ENCODE measurements at regions not wholly inside any gene's neighbourhood (a gene's known extent, or its start where the extent isn't known, plus 50 kb on each side); places are given as distances from the start of the nearest gene placed in this dataset.

DNA sequence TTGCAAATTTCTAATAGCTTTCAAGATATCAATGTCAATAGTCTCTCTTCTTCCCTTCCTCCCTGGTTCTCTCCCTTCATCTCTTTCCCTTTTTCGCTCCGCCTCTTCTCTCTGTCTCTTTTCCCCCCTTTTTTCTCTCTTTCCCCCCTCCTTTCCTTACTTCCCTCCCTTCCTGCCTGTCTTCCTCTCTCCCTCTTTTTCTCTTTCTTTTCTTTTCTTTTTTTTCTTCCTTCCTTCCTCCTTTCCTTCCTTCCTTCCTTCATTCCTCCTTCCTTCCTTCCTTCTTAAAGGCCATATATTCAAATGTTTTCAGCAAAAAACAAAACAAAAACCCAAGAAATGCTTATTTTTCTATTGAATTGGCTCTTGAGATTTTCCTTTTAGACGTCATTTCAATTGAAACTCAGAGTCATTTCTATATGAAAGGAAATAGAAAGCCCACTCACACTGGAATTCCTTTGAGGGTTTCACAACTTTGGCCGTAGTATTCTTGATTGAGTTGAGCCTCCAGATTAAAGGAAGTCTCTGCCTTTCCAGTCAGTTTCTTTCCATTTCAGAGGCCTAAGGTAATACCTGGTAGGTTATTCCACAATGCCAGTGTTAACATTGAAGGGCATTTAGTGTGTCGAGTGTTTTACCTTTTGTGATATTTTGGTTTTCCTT, 551.5 kb downstream of the LMO4 start:
- no peak for TF ChIP-seq FOXM1 (IDR thresholded peaks at IDR 0.05; ENCODE audit: low read depth, low read length)
- TF ChIP-seq, protein P1, sequence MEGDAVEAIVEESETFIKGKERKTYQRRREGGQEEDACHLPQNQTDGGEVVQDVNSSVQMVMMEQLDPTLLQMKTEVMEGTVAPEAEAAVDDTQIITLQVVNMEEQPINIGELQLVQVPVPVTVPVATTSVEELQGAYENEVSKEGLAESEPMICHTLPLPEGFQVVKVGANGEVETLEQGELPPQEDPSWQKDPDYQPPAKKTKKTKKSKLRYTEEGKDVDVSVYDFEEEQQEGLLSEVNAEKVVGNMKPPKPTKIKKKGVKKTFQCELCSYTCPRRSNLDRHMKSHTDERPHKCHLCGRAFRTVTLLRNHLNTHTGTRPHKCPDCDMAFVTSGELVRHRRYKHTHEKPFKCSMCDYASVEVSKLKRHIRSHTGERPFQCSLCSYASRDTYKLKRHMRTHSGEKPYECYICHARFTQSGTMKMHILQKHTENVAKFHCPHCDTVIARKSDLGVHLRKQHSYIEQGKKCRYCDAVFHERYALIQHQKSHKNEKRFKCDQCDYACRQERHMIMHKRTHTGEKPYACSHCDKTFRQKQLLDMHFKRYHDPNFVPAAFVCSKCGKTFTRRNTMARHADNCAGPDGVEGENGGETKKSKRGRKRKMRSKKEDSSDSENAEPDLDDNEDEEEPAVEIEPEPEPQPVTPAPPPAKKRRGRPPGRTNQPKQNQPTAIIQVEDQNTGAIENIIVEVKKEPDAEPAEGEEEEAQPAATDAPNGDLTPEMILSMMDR (IDR thresholded peaks at IDR 0.05 in 2 of 3, conservative IDR thresholded peaks at IDR 0.05 in 1 of 3; ENCODE audit: control insufficient read depth in 2 of 3, extremely low read depth in 1 of 3, insufficient read depth in 1 of 3, low read depth in 3 of 3, low read length in 3 of 3), result no peak
- TF ChIP-seq EZH2 (IDR thresholded peaks at IDR 0.05; ENCODE audit: borderline replicate concordance, control insufficient read depth, low read depth, low read length), result no peak
- TF ChIP-seq TCF7 (IDR thresholded peaks at IDR 0.05; ENCODE audit: borderline replicate concordance), result no peak
- no peak for TF ChIP-seq SREBF1 (IDR thresholded peaks at IDR 0.05; ENCODE audit: low read length)
- no peak for TF ChIP-seq RUNX3 (IDR thresholded peaks at IDR 0.05; ENCODE audit: low read length)
- TF ChIP-seq SP1 (IDR thresholded peaks at IDR 0.05; ENCODE audit: low read depth, low read length), result no peak
- TF ChIP-seq POLR2AphosphoS5 (IDR thresholded peaks at IDR 0.05; ENCODE audit: low read length), result no peak
- no peak for TF ChIP-seq PAX8 (IDR thresholded peaks at IDR 0.05)
- TF ChIP-seq, protein P2, sequence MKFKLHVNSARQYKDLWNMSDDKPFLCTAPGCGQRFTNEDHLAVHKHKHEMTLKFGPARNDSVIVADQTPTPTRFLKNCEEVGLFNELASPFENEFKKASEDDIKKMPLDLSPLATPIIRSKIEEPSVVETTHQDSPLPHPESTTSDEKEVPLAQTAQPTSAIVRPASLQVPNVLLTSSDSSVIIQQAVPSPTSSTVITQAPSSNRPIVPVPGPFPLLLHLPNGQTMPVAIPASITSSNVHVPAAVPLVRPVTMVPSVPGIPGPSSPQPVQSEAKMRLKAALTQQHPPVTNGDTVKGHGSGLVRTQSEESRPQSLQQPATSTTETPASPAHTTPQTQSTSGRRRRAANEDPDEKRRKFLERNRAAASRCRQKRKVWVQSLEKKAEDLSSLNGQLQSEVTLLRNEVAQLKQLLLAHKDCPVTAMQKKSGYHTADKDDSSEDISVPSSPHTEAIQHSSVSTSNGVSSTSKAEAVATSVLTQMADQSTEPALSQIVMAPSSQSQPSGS (IDR thresholded peaks at IDR 0.05; ENCODE audit: low read length), result no peak
- no peak for TF ChIP-seq GABPA (IDR thresholded peaks at IDR 0.05; ENCODE audit: low read depth)
- no peak for TF ChIP-seq NFYB (IDR thresholded peaks at IDR 0.05; ENCODE audit: insufficient read depth, low read depth, low read length)

Measured in GM12878 (cell line).